HepG2 (cell line): ENCODE measurements at regions not wholly inside any gene's neighbourhood (a gene's known extent, or its start where the extent isn't known, plus 50 kb on each side); places are given as distances from the start of the nearest gene placed in this dataset.

Experiments
- ATAC-seq: fragments of 200-7000 bp; cut with Tn5 transposase; 3 replicates; pipeline ENCODE4 v1.9.1; 2020; ENCODE audit warnings: mild to moderate bottlenecking, moderate library complexity
- BruUV-seq: library from RNA; stranded (reverse); fragments of 400-500 nt; replicated peaks from 2 replicates; lab custom pipeline; 2021; lab: Mats Ljungman, UMichigan
- CTCF ChIA-PET: fragments of 300-600 bp; formaldehyde crosslinking; extraction: SDS; loops from one replicate; lab custom pipeline; 2021; ENCODE audit warnings: low total read pairs, inconsistent platforms, low intra/inter-chr PET ratio; lab: Yijun Ruan, JAX
- POLR2A ChIA-PET: fragments of 350-600 bp; sonication (Branson Sonifier 250); formaldehyde crosslinking; loops from one replicate; lab custom pipeline; 2020; ENCODE audit warnings: antibody characterized with exemption, inconsistent platforms; lab: Yijun Ruan, JAX
- DNase-seq: peaks from one replicate; pipeline ENCODE4 v3.0.0-alpha.2; 2015; ENCODE audit warnings: low spot score
- FAIRE-seq: peaks from 3 replicates; lab custom pipeline; 2011; peaks lifted over from hg19 to GRCh38; lab: Jason Lieb, UNC
- H2AFZ ChIP-seq: one replicate; pipeline ENCODE4 v1.6.1; 2011; ENCODE audit warnings: low read length, inconsistent platforms
- H3K27ac ChIP-seq: fragments of 300-600 bp; 3 replicates; pipeline ENCODE4 v1.8.0; 2011; ENCODE audit warnings: mixed run types, mild to moderate bottlenecking, mixed read lengths, low read length, inconsistent platforms; ENCODE audit not compliant: insufficient read depth; ENCODE audit errors: extremely low read length
- H3K27me3 ChIP-seq, 2 experiments: fragments of 200-600 bp in 1 of 2; 2 replicates in 1 of 2; 3 replicates in 1 of 2; pipeline versions ENCODE4 v1.6.0 to v1.8.0; 2011; ENCODE audit warnings: low read length in 2 of 2, mild to moderate bottlenecking in 2 of 2, moderate library complexity in 2 of 2, inconsistent platforms in 1 of 2; ENCODE audit not compliant: insufficient read depth in 2 of 2, control insufficient read depth in 1 of 2
- H3K36me3 ChIP-seq, 2 experiments: fragments of 200-600 bp in 1 of 2; replicated peaks in 1 of 2; 2 replicates in 1 of 2; 3 replicates in 1 of 2; pipeline versions ENCODE4 v1.5.1 to v1.8.0; 2011; ENCODE audit warnings: low read length in 2 of 2, inconsistent platforms in 1 of 2; ENCODE audit not compliant: insufficient read depth in 2 of 2, control insufficient read depth in 1 of 2
- H3K4me1 ChIP-seq: 2 replicates; pipeline ENCODE4 v1.5.1; 2012; ENCODE audit warnings: low read length, inconsistent platforms; ENCODE audit not compliant: insufficient read depth
- H3K4me2 ChIP-seq: 2 replicates; pipeline ENCODE4 v1.6.0; 2011; ENCODE audit warnings: low read depth, low read length, inconsistent platforms
- H3K4me3 ChIP-seq, 3 experiments: fragments of 200-600 bp in 1 of 3; sonication (generic), shearing (Covaris generic) in 1 of 3; replicated peaks in 1 of 3; 2 replicates each; pipeline ENCODE4 v1.5.1; 2011 to 2016; ENCODE audit warnings: low read length in 3 of 3, inconsistent platforms in 2 of 3, low read depth in 2 of 3, mild to moderate bottlenecking in 2 of 3, control low read depth in 1 of 3, mixed read lengths in 1 of 3; ENCODE audit not compliant: insufficient read depth in 1 of 3
- H3K79me2 ChIP-seq: one replicate; pipeline ENCODE4 v1.6.1; 2011; ENCODE audit warnings: low read length, inconsistent platforms; ENCODE audit not compliant: insufficient read depth
- H3K9ac ChIP-seq: 2 replicates; pipeline ENCODE4 v1.6.0; 2011; ENCODE audit warnings: mild to moderate bottlenecking, low read depth, low read length, inconsistent platforms; ENCODE audit not compliant: insufficient read depth
- H3K9me3 ChIP-seq: 2 replicates; pipeline ENCODE4 v1.5.1; 2012; ENCODE audit warnings: mild to moderate bottlenecking, low read length
- H4K20me1 ChIP-seq: 2 replicates; pipeline ENCODE4 v1.6.0; 2011; ENCODE audit warnings: inconsistent platforms, mild to moderate bottlenecking, low read length, moderate library complexity; ENCODE audit not compliant: insufficient read depth
- BRCA1 ChIP-seq: sonication (generic); formaldehyde crosslinking; IDR thresholded peaks from 2 replicates; pipeline ENCODE4 v1.4.0; 2020; ENCODE audit warnings: missing genetic modification reagents
- FOSL1 ChIP-seq: sonication (generic); formaldehyde crosslinking; IDR thresholded peaks from 2 replicates; pipeline ENCODE4 v1.9.0; 2021; ENCODE audit warnings: missing genetic modification reagents, borderline replicate concordance
- HES4 ChIP-seq: sonication (generic); formaldehyde crosslinking; IDR thresholded peaks from 2 replicates; pipeline ENCODE4 v1.9.0; 2021; ENCODE audit warnings: mild to moderate bottlenecking, missing genetic modification reagents, borderline replicate concordance
- HOXA9 ChIP-seq: sonication (generic); formaldehyde crosslinking; IDR thresholded peaks from 2 replicates; pipeline ENCODE4 v1.8.1; 2022; ENCODE audit warnings: missing genetic modification reagents, mild to moderate bottlenecking, moderate library complexity, borderline replicate concordance
- ISL2 ChIP-seq: sonication (generic); formaldehyde crosslinking; IDR thresholded peaks from 2 replicates; pipeline ENCODE4 v1.5.0; 2020; ENCODE audit warnings: missing genetic modification reagents
- SAP130 ChIP-seq: IDR thresholded peaks from 2 replicates; pipeline ENCODE4 v1.6.1; 2016; ENCODE audit warnings: low read depth
- SP2 ChIP-seq: sonication (generic); formaldehyde crosslinking; IDR thresholded peaks from 2 replicates; pipeline ENCODE4 v1.5.1; 2020; ENCODE audit warnings: mild to moderate bottlenecking, missing genetic modification reagents
- SUZ12 ChIP-seq: fragments of 150-350 bp; IDR thresholded peaks from 2 replicates; pipeline ENCODE4 v1.6.1; 2014; ENCODE audit warnings: low read depth, low read length
- SYNCRIP ChIP-seq: fragments of 200-400 bp; formaldehyde crosslinking; IDR thresholded peaks from 2 replicates; pipeline ENCODE4 v1.6.1; 2018; ENCODE audit warnings: mild to moderate bottlenecking, low read depth, low read length; ENCODE audit not compliant: insufficient read depth
- U2AF1 ChIP-seq: fragments of 200-400 bp; formaldehyde crosslinking; optimal IDR thresholded peaks from 2 replicates; pipeline ENCODE3; 2017; ENCODE audit warnings: mild to moderate bottlenecking, low read depth, low read length
- ZNF20 ChIP-seq: sonication (generic); formaldehyde crosslinking; IDR thresholded peaks from 2 replicates; pipeline ENCODE4 v1.4.0; 2020; ENCODE audit warnings: mild to moderate bottlenecking, moderate library complexity, missing genetic modification reagents
- ZNF292 ChIP-seq: sonication (generic); formaldehyde crosslinking; IDR thresholded peaks from 2 replicates; pipeline ENCODE4 v1.8.1; 2022; ENCODE audit warnings: mild to moderate bottlenecking, low read depth, missing genetic modification reagents, borderline replicate concordance
- ZNF652 ChIP-seq: IDR thresholded peaks from 2 replicates; pipeline ENCODE4 v1.6.1; 2016; ENCODE audit warnings: low read depth, borderline replicate concordance
- ZSCAN25 ChIP-seq: sonication (generic); formaldehyde crosslinking; IDR thresholded peaks from 2 replicates; pipeline ENCODE4 v1.8.0; 2022; ENCODE audit warnings: mild to moderate bottlenecking, missing genetic modification reagents
- ZSCAN30 ChIP-seq: sonication (generic); formaldehyde crosslinking; IDR thresholded peaks from 2 replicates; pipeline ENCODE4 v1.5.0; 2020; ENCODE audit warnings: mild to moderate bottlenecking, missing genetic modification reagents
- WGBS: methylation state at CpG from one replicate; pipeline ENCODE4 v1.1.6; 2017; ENCODE audit warnings: low lambda C conversion rate; 5-methylcytosine and 5-hydroxymethylcytosine counted together
- in situ Hi-C: cut with HindIII; loops from 2 replicates; pipeline ENCODE4 v1.10.0; 2017; ENCODE audit warnings: low pct_unique_long_range_greater_than_20kb; ENCODE audit not compliant: extremely low pct_ligation_motif_present
- intact Hi-C: fragments of 100-400 bp; cut with micrococcal nuclease; formaldehyde crosslinking; loops from one replicate; pipeline ENCODE4 v1.10.0; 2022; ENCODE audit not compliant: unreplicated experiment
- TF ChIP-seq, protein P1 (sequence below): IDR thresholded peaks from 2 replicates; pipeline ENCODE4 v1.6.1; 2016; ENCODE audit warnings: low read depth
- TF ChIP-seq, protein P2 (sequence below): sonication (generic); formaldehyde crosslinking; IDR thresholded peaks from 2 replicates; pipeline ENCODE4 v1.4.0; 2020; ENCODE audit warnings: missing genetic modification reagents, mild to moderate bottlenecking, borderline replicate concordance
- TF ChIP-seq, protein P3 (sequence below): sonication (generic); formaldehyde crosslinking; IDR thresholded peaks from 2 replicates; pipeline ENCODE4 v1.4.0; 2020; ENCODE audit warnings: missing genetic modification reagents
- TF ChIP-seq, protein P4 (sequence below): sonication (generic); formaldehyde crosslinking; IDR thresholded peaks from 2 replicates; pipeline ENCODE4 v1.5.0; 2020; ENCODE audit warnings: missing genetic modification reagents

DNA sequence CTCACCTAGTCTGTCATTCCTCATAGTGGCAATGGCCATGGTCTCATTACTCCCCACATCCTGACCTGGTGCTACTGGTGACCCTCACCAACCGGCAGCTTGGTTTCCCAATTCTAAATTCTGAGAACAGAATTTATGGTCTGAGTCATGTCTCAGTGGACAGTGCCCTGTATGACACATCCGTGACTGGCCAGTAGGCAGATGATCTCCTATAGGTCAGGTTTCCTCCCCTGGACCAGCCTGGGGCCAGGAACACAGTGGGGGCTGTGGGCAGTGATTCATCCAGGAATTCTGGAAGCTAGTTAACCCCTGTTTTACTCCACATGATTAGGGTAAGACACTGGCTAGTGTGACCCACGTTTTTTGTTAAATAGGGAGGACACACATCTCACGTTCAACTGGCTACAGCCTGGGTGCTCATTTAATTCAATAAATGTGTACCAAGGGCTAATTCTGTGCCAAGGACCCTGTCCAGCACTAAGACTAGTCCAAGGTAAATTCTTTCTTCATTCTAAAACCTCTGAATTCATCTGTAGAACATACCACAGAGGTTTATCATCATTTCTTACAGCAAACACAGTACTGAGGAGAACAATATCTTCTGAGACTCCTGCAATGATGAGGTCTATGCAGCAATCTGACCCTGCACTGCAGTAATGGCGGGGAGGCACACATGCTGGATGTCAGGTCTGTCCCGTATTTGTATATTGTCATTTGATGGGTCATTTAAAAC, 249.6 kb upstream of the TBX3 start:
- no peak overlapping the region for H3K9ac ChIP-seq
- no peaks in the 10 kb centered on the region for H3K27me3 ChIP-seq
- WGBS: 5% methylated on average over 3 of the region's 6 CpGs
- DNase-seq (peak; percentile 46), FAIRE-seq (no peak), ATAC-seq (peak; percentile 71)
- ChIA-PET CTCF (no interaction called here), POLR2A (interaction anchor here (1.2 kb wide), 1 partner anchor 249 kb away, joined by 4 read pairs; the partner anchor contains the start of gene TBX3)
- in situ Hi-C loops: no loop called here
- H3K4me2 ChIP-seq: no peak overlapping the region
- no peak overlapping the region for H3K4me3 ChIP-seq
- H2AFZ ChIP-seq: no peak overlapping the region
- H4K20me1 ChIP-seq: no peaks in the 10 kb centered on the region
- no peaks in the 10 kb centered on the region for H3K9me3 ChIP-seq
- no peak overlapping the region for H3K27ac ChIP-seq
- intact Hi-C loops: loop anchor here (10.0 kb wide), 1 partner anchor 461 kb away; no protein-coding TSS in a partner anchor
- H3K79me2 ChIP-seq: no peaks in the 10 kb centered on the region
- no peaks in the 10 kb centered on the region for H3K4me1 ChIP-seq
- H3K36me3 ChIP-seq: no peaks in the 10 kb centered on the region
- no TSS peak for BruUV-seq
- TF ChIP-seq SYNCRIP: no peak
- TF ChIP-seq ZSCAN30 (CRISPR knock-in tag): no peak
- TF ChIP-seq BRCA1 (CRISPR knock-in tag): no peak
- TF ChIP-seq FOSL1 (CRISPR knock-in tag): 0 out of 2 replicates have a peak, but pooled peaks have one; percentile 22
- peak; percentile 28; the same call in 1 of the 2 replicates for TF ChIP-seq SAP130
- TF ChIP-seq, protein P1, sequence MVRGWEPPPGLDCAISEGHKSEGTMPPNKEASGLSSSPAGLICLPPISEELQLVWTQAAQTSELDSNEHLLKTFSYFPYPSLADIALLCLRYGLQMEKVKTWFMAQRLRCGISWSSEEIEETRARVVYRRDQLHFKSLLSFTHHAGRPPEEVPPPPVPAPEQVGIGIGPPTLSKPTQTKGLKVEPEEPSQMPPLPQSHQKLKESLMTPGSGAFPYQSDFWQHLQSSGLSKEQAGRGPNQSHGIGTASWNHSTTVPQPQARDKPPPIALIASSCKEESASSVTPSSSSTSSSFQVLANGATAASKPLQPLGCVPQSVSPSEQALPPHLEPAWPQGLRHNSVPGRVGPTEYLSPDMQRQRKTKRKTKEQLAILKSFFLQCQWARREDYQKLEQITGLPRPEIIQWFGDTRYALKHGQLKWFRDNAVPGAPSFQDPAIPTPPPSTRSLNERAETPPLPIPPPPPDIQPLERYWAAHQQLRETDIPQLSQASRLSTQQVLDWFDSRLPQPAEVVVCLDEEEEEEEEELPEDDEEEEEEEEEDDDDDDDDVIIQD (CRISPR knock-in tag): peak; percentile 18; the same call in 1 of the 2 replicates
- no peak for TF ChIP-seq U2AF1
- TF ChIP-seq ISL2 (CRISPR knock-in tag): no peak
- TF ChIP-seq ZNF652 (CRISPR knock-in tag): peak; percentile 85; the same call in 1 of the 2 replicates
- TF ChIP-seq, protein P2, sequence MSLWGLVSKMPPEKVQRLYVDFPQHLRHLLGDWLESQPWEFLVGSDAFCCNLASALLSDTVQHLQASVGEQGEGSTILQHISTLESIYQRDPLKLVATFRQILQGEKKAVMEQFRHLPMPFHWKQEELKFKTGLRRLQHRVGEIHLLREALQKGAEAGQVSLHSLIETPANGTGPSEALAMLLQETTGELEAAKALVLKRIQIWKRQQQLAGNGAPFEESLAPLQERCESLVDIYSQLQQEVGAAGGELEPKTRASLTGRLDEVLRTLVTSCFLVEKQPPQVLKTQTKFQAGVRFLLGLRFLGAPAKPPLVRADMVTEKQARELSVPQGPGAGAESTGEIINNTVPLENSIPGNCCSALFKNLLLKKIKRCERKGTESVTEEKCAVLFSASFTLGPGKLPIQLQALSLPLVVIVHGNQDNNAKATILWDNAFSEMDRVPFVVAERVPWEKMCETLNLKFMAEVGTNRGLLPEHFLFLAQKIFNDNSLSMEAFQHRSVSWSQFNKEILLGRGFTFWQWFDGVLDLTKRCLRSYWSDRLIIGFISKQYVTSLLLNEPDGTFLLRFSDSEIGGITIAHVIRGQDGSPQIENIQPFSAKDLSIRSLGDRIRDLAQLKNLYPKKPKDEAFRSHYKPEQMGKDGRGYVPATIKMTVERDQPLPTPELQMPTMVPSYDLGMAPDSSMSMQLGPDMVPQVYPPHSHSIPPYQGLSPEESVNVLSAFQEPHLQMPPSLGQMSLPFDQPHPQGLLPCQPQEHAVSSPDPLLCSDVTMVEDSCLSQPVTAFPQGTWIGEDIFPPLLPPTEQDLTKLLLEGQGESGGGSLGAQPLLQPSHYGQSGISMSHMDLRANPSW (CRISPR knock-in tag): no peak
- TF ChIP-seq, protein P3, sequence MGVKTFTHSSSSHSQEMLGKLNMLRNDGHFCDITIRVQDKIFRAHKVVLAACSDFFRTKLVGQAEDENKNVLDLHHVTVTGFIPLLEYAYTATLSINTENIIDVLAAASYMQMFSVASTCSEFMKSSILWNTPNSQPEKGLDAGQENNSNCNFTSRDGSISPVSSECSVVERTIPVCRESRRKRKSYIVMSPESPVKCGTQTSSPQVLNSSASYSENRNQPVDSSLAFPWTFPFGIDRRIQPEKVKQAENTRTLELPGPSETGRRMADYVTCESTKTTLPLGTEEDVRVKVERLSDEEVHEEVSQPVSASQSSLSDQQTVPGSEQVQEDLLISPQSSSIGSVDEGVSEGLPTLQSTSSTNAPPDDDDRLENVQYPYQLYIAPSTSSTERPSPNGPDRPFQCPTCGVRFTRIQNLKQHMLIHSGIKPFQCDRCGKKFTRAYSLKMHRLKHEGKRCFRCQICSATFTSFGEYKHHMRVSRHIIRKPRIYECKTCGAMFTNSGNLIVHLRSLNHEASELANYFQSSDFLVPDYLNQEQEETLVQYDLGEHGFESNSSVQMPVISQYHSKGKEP: no peak
- no peak for TF ChIP-seq HES4
- TF ChIP-seq SP2 (CRISPR knock-in tag): no peak
- no peak for TF ChIP-seq ZNF20 (CRISPR knock-in tag)
- TF ChIP-seq SUZ12: no peak
- TF ChIP-seq, protein P4, sequence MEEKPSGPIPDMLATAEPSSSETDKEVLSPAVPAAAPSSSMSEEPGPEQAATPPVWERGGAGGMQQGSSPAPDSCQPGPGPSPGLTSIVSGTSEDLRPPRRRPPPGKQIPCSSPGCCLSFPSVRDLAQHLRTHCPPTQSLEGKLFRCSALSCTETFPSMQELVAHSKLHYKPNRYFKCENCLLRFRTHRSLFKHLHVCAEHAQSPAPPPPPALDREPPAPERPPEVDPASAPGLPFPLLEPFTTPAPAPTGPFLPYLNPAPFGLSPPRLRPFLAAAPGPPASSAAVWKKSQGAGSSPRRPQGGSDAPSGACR: no peak
- no peak for TF ChIP-seq ZSCAN25 (CRISPR knock-in tag)
- no peak for TF ChIP-seq ZNF292 (CRISPR knock-in tag)
- TF ChIP-seq HOXA9 (CRISPR knock-in tag): no peak
